Neutrophil (primary cell): ENCODE measurements at regions not wholly inside any gene's neighbourhood (a gene's known extent, or its start where the extent isn't known, plus 50 kb on each side); places are given as distances from the start of the nearest gene placed in this dataset.

Source experiments
- H3K27ac ChIP-seq: fragments of 200-600 bp; sonication (generic); 2 replicates; pipeline ENCODE4 v1.5.1; 2016; ENCODE audit warnings: mild to moderate bottlenecking, moderate library complexity
- H3K27me3 ChIP-seq: fragments of 200-600 bp; sonication (generic); 2 replicates; pipeline ENCODE4 v1.6.0; 2016; ENCODE audit warnings: mild to moderate bottlenecking
- H3K36me3 ChIP-seq: fragments of 200-600 bp; sonication (generic); 2 replicates; pipeline ENCODE4 v1.5.1; 2017
- H3K4me1 ChIP-seq, 2 experiments: fragments of 200-600 bp in 1 of 2; sonication (generic) in 1 of 2; 1 replicate in 1 of 2; 2 replicates in 1 of 2; pipeline versions ENCODE4 v1.5.1 to v1.6.1; 2013 to 2016; ENCODE audit warnings: low read depth in 1 of 2, low read length in 1 of 2, mild to moderate bottlenecking in 1 of 2, moderate library complexity in 1 of 2; ENCODE audit not compliant: control insufficient read depth in 1 of 2, insufficient read depth in 1 of 2
- H3K4me3 ChIP-seq, 2 experiments: fragments of 200-600 bp in 1 of 2; sonication (generic) in 1 of 2; 1 replicate in 1 of 2; 2 replicates in 1 of 2; pipeline ENCODE4 v1.5.1; 2013 to 2016; ENCODE audit warnings: low read depth in 1 of 2, low read length in 1 of 2, mild to moderate bottlenecking in 1 of 2, moderate library complexity in 1 of 2
- H3K9me3 ChIP-seq: fragments of 200-600 bp; sonication (generic); 2 replicates; pipeline ENCODE4 v1.5.1; 2016
- CTCF ChIP-seq: fragments of 200-600 bp; sonication (generic); IDR thresholded peaks from 2 replicates; pipeline ENCODE4 v1.5.1; 2016; ENCODE audit warnings: antibody characterized with exemption

DNA sequence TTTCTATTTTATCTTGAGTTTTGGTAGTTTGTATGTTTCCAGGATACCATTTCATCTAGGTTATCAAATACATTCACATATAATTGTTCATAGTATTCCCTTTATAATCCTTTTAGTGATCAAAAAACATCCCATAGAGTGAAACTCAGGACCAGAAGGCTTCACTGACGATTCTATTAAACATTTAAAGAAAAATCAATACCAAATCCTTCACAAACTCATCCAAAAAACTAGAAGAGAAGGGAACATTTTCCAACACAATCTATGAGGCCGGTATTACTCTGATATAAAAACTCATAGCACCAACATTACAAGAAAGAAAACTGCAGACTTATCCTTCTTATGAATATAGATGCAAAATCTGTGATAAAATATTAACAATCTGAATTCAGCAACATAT is 203.4 kb downstream of the ANKRD50 start:
- Histone ChIP-seq H3K27ac (no peak overlapping the region), H3K4me1 (peaks cover 32 to 42% of the 10 kb centered on the region in 2 experiments), H3K9me3 (no peaks in the 10 kb centered on the region), H3K27me3 (no peaks in the 10 kb centered on the region), H3K4me3 (no peak overlapping the region), H3K36me3 (no peaks in the 10 kb centered on the region)
- no peak for TF ChIP-seq CTCF

- H3K9me3 ChIP-seq = no peaks in the 10 kb centered on the region
- H3K4me3 ChIP-seq = no peak overlapping the region
- H3K36me3 ChIP-seq = no peaks in the 10 kb centered on the region
- no peak overlapping the region for H3K27ac ChIP-seq
- no peak for TF ChIP-seq CTCF
- H3K4me1 ChIP-seq = no peaks in the 10 kb centered on the region
- no peaks in the 10 kb centered on the region for H3K27me3 ChIP-seq
Measured at GRCh38 chr4:124514588-124514987, 197.9 kb downstream of the ANKRD50 start.

DNA sequence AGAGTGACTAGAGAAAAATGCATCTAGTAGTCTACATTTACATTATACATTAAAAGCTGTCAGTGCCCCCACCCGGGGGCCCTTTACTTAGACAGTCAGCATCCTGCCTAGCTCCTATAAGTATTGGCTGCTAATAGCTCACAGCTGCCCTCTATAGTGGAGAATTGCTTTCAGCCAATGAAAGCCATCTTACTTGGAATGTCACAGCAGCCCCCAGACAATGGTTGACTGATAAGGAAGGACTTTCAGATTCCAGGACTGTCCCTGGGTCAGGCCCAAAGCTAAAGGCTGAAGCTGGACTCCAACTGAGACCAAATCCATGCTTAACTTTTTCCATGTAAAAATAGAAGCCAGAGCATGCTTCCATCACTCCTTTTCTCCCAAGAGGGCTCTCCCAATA is 196.9 kb downstream of the ANKRD50 start:
- Histone ChIP-seq H3K36me3 (no peaks in the 10 kb centered on the region), H3K4me1 (no peaks in the 10 kb centered on the region), H3K9me3 (no peaks in the 10 kb centered on the region), H3K27ac (no peak overlapping the region), H3K4me3 (no peak overlapping the region), H3K27me3 (no peaks in the 10 kb centered on the region)
- TF ChIP-seq CTCF = no peak

DNA sequence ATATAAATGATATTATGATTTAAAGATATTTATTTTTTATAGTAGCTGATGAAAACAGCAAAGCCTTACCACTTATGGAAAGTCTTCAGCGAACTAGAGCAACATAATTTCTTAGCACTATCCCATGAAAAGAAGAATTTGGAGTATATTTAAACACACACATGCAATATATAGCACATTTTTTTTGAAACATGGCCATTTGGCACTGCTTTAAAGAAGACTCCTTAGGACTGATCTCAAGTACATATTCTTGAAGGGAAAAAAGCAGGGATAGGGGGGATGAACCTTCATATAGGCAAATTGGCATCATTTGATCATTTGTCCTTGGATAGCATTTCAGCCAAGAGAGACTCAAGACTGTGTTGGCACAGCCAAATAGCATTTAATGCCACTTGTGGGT is 193.3 kb downstream of the ANKRD50 start:
- no peak overlapping the region for H3K27ac ChIP-seq
- no peaks in the 10 kb centered on the region for H3K27me3 ChIP-seq
- H3K36me3 ChIP-seq = no peaks in the 10 kb centered on the region
- no peaks in the 10 kb centered on the region for H3K9me3 ChIP-seq
- no peak overlapping the region for H3K4me3 ChIP-seq
- TF ChIP-seq CTCF = no peak
- no peaks in the 10 kb centered on the region for H3K4me1 ChIP-seq

GRCh38 chr4:124523816-124524215 is 188.7 kb downstream of the ANKRD50 start:
- Histone ChIP-seq H3K27me3 (no peaks in the 10 kb centered on the region), H3K36me3 (no peaks in the 10 kb centered on the region), H3K27ac (no peak overlapping the region), H3K9me3 (no peaks in the 10 kb centered on the region), H3K4me3 (no peak overlapping the region), H3K4me1 (no peaks in the 10 kb centered on the region)
- no peak for TF ChIP-seq CTCF

GRCh38 chr4:124525524-124525923 is 187.0 kb downstream of the ANKRD50 start:
- H3K9me3 ChIP-seq = no peaks in the 10 kb centered on the region
- no peak for TF ChIP-seq CTCF
- no peak overlapping the region for H3K4me3 ChIP-seq
- no peaks in the 10 kb centered on the region for H3K4me1 ChIP-seq
- H3K27ac ChIP-seq = no peak overlapping the region
- H3K27me3 ChIP-seq = no peaks in the 10 kb centered on the region
- no peaks in the 10 kb centered on the region for H3K36me3 ChIP-seq
